HG03135 (cell line): ENCODE measurements at regions not wholly inside any gene's neighbourhood (a gene's known extent, or its start where the extent isn't known, plus 50 kb on each side); places are given as distances from the start of the nearest gene placed in this dataset.
"Not testable (repeated sequence)": the region's sequence is repeated elsewhere in the genome, so short reads cannot be mapped to it uniquely, and the experiment has no call there.

ENCODE experiments used
- ATAC-seq: cut with Tn5 transposase; IDR thresholded peaks from one replicate; pipeline ENCODE4 v1.9.1; 2021; ENCODE audit warnings: mild to moderate bottlenecking, moderate library complexity; ENCODE audit not compliant: unreplicated experiment

DNA sequence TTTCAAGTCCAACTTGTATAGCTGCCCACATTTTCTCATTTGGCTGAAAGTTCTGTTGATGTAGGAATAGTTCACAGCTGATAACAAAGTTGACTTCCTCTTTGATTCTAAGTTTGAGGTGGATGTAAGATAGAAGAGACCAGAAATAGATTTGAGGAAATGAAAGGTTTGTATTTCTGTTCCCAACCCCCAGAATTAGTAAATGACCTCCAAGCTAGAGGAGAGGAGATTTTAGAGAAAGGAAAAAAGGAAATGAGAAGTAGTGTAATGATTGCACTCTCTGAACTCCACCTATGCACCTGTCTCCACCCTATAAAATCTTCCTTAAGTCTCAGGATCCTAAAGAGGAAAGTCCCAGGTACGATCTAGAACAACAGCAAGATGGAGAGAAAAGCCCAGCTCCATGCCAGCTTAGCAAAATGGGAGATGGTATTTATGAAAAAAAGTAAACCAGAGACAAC is 130.4 kb upstream of the POC5 start:
- ATAC-seq = peak; percentile 89

- no peak for ATAC-seq
Measured at GRCh38 chr5:75844301-75844700, 127.1 kb upstream of the POC5 start.

- ATAC-seq = no peak
Measured at GRCh38 chr5:75843319-75843718, 126.1 kb upstream of the POC5 start.

- ATAC-seq = no peak
Measured at GRCh38 chr5:75839547-75839946, 122.3 kb upstream of the POC5 start.

- no peak for ATAC-seq
Measured at GRCh38 chr5:75837258-75837841, 120.1 kb upstream of the POC5 start.

DNA sequence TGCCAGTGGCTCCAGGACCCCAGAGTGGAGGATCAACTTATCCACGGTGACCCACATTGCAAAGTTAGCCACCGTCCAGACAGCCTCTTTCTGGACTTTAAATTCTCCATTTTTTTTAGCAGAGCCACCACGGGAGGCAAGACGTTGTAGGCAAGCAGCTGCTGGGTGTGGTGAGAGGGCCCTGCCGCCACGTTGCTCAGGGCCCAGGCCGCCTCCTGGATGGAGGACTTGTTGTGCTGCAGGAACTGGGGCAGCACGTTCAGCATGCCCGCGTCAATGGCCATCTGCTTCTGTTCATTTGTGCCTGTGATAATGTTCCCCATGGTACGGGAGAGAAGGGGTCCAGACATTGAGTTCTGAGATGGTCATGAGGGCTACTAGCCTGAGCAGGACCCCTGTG is 114.3 kb upstream of the POC5 start:
- ATAC-seq = no peak

- no peak for ATAC-seq
Measured at GRCh38 chr5:75828029-75828428, 110.8 kb upstream of the POC5 start.

- ATAC-seq = no peak
Measured at GRCh38 chr5:75824323-75824722, 107.1 kb upstream of the POC5 start.

GRCh38 chr5:75823811-75824210 is 106.6 kb upstream of the POC5 start:
- no peak for ATAC-seq

GRCh38 chr5:75818661-75819060 is 101.4 kb upstream of the POC5 start:
- ATAC-seq = no peak

DNA sequence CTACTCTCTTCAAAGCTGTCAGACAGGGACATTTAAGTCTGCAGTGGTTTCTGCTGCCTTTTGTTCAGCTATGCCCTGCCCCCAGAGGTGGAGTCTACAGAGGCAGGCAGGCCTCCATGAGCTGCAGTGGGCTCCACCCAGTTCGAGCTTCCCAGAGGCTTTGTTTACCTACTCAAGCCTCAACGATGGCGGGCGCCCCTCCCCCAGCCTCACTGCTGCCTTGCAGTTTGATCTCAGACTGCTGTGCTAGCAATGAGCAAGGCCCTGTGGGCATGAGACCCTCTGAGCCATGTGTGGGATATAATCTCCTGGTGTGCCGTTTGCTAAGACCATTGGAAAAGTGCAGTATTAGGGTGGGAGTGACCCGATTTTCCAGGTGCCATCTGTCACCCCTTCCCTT is 82.5 kb upstream of the POC5 start:
- ATAC-seq = not testable (repeated sequence)

- ATAC-seq = not testable (repeated sequence)
Measured at GRCh38 chr5:75769338-75769737, 52.1 kb upstream of the POC5 start.
